CD4-positive, alpha-beta T cell treated with Interleukin-17A for 4 hours (primary cell): ENCODE measurements at regions not wholly inside any gene's neighbourhood (a gene's known extent, or its start where the extent isn't known, plus 50 kb on each side); places are given as distances from the start of the nearest gene placed in this dataset.

Experiments used
- DNase-seq: peaks from one replicate; pipeline ENCODE4 v3.0.0-alpha.2; 2020; ENCODE audit warnings: mixed read lengths

- no peak for DNase-seq
Observed at GRCh38 chr14:22011253-22011642, 337.6 kb upstream of the OR4E1 start.

- no peak for DNase-seq
Observed at GRCh38 chr14:22010545-22011252, 337.1 kb upstream of the OR4E1 start.

GRCh38 chr14:22008766-22009165 is 335.1 kb upstream of the OR4E1 start:
- DNase-seq = no peak

- DNase-seq = peak; percentile 49
Observed at GRCh38 chr14:22007784-22008412, 334.3 kb upstream of the OR4E1 start.

- DNase-seq = peak; percentile 12
Observed at GRCh38 chr14:22007363-22007762, 333.7 kb upstream of the OR4E1 start.

- DNase-seq = peak; percentile 48
Observed at GRCh38 chr14:22003461-22003860, 329.8 kb upstream of the OR4E1 start.

GRCh38 chr14:22002860-22003284 is 329.3 kb upstream of the OR4E1 start:
- DNase-seq = peak; percentile 82

- DNase-seq = peak; percentile 44
Observed at GRCh38 chr14:21999402-21999801, 325.8 kb upstream of the OR4E1 start.

GRCh38 chr14:21997300-21997699 is 323.7 kb upstream of the OR4E1 start:
- DNase-seq = peak; percentile 52

- DNase-seq = no peak
Observed at GRCh38 chr14:21995332-21995731, 321.7 kb upstream of the OR4E1 start.

GRCh38 chr14:21993837-21994236 is 320.2 kb upstream of the OR4E1 start:
- DNase-seq = no peak

- no peak for DNase-seq
Observed at GRCh38 chr14:21993070-21993469, 319.5 kb upstream of the OR4E1 start.

- DNase-seq = peak; percentile 22
Observed at GRCh38 chr14:21991130-21991529, 317.5 kb upstream of the OR4E1 start.

- DNase-seq = no peak
Observed at GRCh38 chr14:21990116-21990515, 316.5 kb upstream of the OR4E1 start.

GRCh38 chr14:21989090-21989489 is 315.5 kb upstream of the OR4E1 start:
- no peak for DNase-seq

- DNase-seq = no peak
Observed at GRCh38 chr14:21988413-21988812, 314.8 kb upstream of the OR4E1 start.

- DNase-seq = no peak
Observed at GRCh38 chr14:21987937-21988336, 314.3 kb upstream of the OR4E1 start.

- DNase-seq = no peak
Observed at GRCh38 chr14:21985081-21985480, 311.5 kb upstream of the OR4E1 start.

GRCh38 chr14:21978999-21979314 is 305.3 kb upstream of the OR4E1 start:
- DNase-seq = peak; percentile 35

- peak; percentile 71 for DNase-seq
Observed at GRCh38 chr14:21978184-21978998, 304.8 kb upstream of the OR4E1 start.

- DNase-seq = no peak
Observed at GRCh38 chr14:21974741-21975140, 301.1 kb upstream of the OR4E1 start.

- peak; percentile 66 for DNase-seq
Observed at GRCh38 chr14:21965042-21965441, 291.4 kb upstream of the OR4E1 start.

- no peak for DNase-seq
Observed at GRCh38 chr14:21964180-21964579, 290.6 kb upstream of the OR4E1 start.

GRCh38 chr14:21960636-21961035 is 287.0 kb upstream of the OR4E1 start:
- no peak for DNase-seq
